SH-SY5Y (cell line): ENCODE measurements at regions not wholly inside any gene's neighbourhood (a gene's known extent, or its start where the extent isn't known, plus 50 kb on each side); places are given as distances from the start of the nearest gene placed in this dataset.
A peak's percentile ranks its signal among the peaks of the same experiment; 100 is the strongest.

Experiments
- GATA2 ChIP-seq: IDR thresholded peaks from 2 replicates; pipeline ENCODE4 v1.6.1; 2011; ENCODE audit warnings: mild to moderate bottlenecking, low read depth, low read length
- GATA3 ChIP-seq: IDR thresholded peaks from 2 replicates; pipeline ENCODE4 v1.6.1; 2011; ENCODE audit warnings: low read depth, mild to moderate bottlenecking, low read length, moderate library complexity

GRCh38 chr1:50358962-50359361 lies 64.3 kb downstream of the DMRTA2 start:
- TF ChIP-seq GATA3, result no peak
- no peak for TF ChIP-seq GATA2

- no peak for TF ChIP-seq GATA3
- TF ChIP-seq GATA2, result no peak
Observed at GRCh38 chr1:50357186-50357585, 66.1 kb downstream of the DMRTA2 start.

GRCh38 chr1:50354813-50355212 lies 68.4 kb downstream of the DMRTA2 start:
- TF ChIP-seq GATA2, result no peak

DNA sequence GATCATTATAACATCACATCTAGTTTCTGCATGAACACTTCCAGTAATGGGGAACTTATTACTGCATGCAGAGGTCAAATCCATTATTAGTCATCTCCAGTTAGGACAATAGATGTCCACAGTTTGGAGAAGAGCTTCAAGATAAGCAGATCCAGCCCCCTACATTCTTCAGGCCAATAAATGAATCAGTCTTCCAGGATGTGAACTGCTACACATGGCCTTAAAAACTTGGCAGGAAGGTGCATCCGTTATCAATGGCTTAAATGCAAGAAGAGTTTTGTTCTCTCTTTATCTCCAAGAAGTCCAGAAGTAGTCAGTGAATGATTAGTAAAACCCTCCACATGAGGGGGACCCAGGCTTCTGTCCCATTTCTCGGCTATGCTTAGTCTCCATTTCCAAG lies 70.8 kb downstream of the DMRTA2 start:
- TF ChIP-seq GATA2, result no peak

- TF ChIP-seq GATA3 (no peak), GATA2 (no peak)
Observed at GRCh38 chr1:50350868-50351267, 72.4 kb downstream of the DMRTA2 start.

GRCh38 chr1:50350421-50350820 lies 72.8 kb downstream of the DMRTA2 start:
- TF ChIP-seq GATA3, result no peak
- no peak for TF ChIP-seq GATA2

- TF ChIP-seq GATA2 (no peak), GATA3 (no peak)
Observed at GRCh38 chr1:50349242-50349565, 74.0 kb downstream of the DMRTA2 start.

GRCh38 chr1:50348449-50349241 lies 74.6 kb downstream of the DMRTA2 start:
- TF ChIP-seq GATA3 (no peak), GATA2 (no peak)

DNA sequence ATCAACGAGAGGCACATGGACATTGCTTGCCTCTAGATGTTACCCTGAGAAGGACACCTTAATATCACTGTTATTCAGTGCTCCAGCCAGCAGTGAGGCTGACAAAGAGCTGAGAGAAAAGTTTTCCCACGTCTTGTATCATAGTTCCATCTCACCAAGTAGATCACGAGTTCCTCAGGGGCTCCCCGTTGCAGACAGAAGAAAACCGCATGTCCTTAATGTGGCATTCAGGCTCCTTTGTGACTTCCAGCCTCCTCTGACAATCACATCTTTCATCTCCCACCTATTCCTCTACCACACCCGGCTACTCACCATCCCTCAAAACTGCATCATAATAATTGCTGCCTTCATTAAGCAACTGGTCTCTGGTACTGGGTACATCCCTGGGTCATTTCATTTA lies 75.3 kb downstream of the DMRTA2 start:
- no peak for TF ChIP-seq GATA2
- no peak for TF ChIP-seq GATA3

- peak; percentile 90 for TF ChIP-seq GATA2
- TF ChIP-seq GATA3, result peak; percentile 71
Observed at GRCh38 chr1:50346621-50347020, 76.6 kb downstream of the DMRTA2 start.

- TF ChIP-seq GATA2, result no peak
- TF ChIP-seq GATA3, result no peak
Observed at GRCh38 chr1:50343323-50343722, 79.9 kb downstream of the DMRTA2 start.

- TF ChIP-seq GATA2, result peak; percentile 84
- 0 out of 2 replicates have a peak, but pooled peaks have one; percentile 31 for TF ChIP-seq GATA3
Observed at GRCh38 chr1:50342525-50342924, 80.7 kb downstream of the DMRTA2 start.

- peak; percentile 88 for TF ChIP-seq GATA2
- TF ChIP-seq GATA3, result no peak
Observed at GRCh38 chr1:50335036-50335435, 88.2 kb downstream of the DMRTA2 start.

- TF ChIP-seq GATA3, result no peak
- no peak for TF ChIP-seq GATA2
Observed at GRCh38 chr1:50333595-50333974, 89.7 kb downstream of the DMRTA2 start.

GRCh38 chr1:50332941-50333594 lies 90.2 kb downstream of the DMRTA2 start:
- TF ChIP-seq GATA3 (no peak), GATA2 (no peak)

DNA sequence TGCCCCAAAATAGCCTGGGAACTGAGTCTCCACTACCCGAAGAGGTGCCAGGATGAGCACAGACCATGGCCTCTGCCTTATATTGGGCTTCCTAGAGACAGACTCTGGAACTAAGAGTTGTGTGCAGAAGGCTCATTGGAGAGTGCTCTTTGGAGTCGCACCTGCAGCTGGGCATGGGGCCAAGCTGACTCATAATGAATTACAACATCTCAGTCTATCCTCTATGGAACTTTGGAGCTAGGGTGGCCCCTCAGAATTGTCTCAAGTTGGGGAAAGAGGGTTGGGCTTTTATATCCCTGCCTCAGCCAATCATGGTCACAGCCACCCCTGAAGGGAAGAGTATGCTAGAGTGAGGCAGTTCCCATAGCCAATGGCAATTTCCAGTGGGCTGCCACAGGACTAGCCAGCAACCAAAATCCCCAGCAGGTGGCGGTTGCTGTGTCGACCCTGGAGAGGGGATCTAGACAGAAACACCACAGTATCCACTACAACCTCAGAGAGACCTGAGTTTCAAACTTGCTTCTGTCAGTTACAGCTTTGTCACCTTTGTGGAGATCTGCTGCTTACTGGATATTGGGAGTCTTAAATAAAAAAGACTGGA lies 93.8 kb downstream of the DMRTA2 start:
- no peak for TF ChIP-seq GATA3
- no peak for TF ChIP-seq GATA2
